Mesenchymal stem cell (in vitro differentiated cells and primary cell): ENCODE measurements at regions not wholly inside any gene's neighbourhood (a gene's known extent, or its start where the extent isn't known, plus 50 kb on each side); places are given as distances from the start of the nearest gene placed in this dataset.

Experiments used
- DNase-seq: peaks from one replicate; pipeline ENCODE4 v3.0.0-alpha.2; 2013
- H2AFZ ChIP-seq: one replicate; pipeline ENCODE4 v1.6.1; 2013; ENCODE audit warnings: low read depth, mild to moderate bottlenecking, control low read depth, inconsistent platforms, low read length, moderate library complexity
- H2AK5ac ChIP-seq: 2 replicates; pipeline ENCODE4 v1.6.1; 2013; ENCODE audit warnings: low read length, moderate library complexity, mild to moderate bottlenecking, inconsistent platforms; ENCODE audit not compliant: severe bottlenecking
- H2BK120ac ChIP-seq: one replicate; pipeline ENCODE4 v1.6.1; 2013; ENCODE audit warnings: low read depth, mild to moderate bottlenecking, inconsistent platforms, low read length, moderate library complexity
- H2BK12ac ChIP-seq, 2 experiments: one replicate each; pipeline ENCODE4 v1.6.1; 2013; ENCODE audit warnings: inconsistent platforms in 2 of 2, low read length in 2 of 2, mild to moderate bottlenecking in 2 of 2, moderate library complexity in 2 of 2, control low read depth in 1 of 2
- H2BK15ac ChIP-seq: one replicate; pipeline ENCODE4 v1.6.1; 2013; ENCODE audit warnings: mild to moderate bottlenecking, low read depth, inconsistent platforms; ENCODE audit not compliant: poor library complexity, severe bottlenecking
- H2BK5ac ChIP-seq: 2 replicates; pipeline ENCODE4 v1.6.1; 2013; ENCODE audit warnings: low read depth, mild to moderate bottlenecking, low read length, control low read depth, inconsistent platforms; ENCODE audit not compliant: poor library complexity, severe bottlenecking
- H3K14ac ChIP-seq, 2 experiments: one replicate each; pipeline ENCODE4 v1.6.1; 2013; ENCODE audit warnings: inconsistent platforms in 2 of 2, low read length in 2 of 2, control low read depth in 1 of 2, mild to moderate bottlenecking in 1 of 2, moderate library complexity in 1 of 2
- H3K18ac ChIP-seq, 2 experiments: one replicate each; pipeline ENCODE4 v1.6.1; 2013; ENCODE audit warnings: inconsistent platforms in 2 of 2, low read length in 2 of 2, control low read depth in 1 of 2, low read depth in 1 of 2, mild to moderate bottlenecking in 1 of 2
- H3K23ac ChIP-seq, 2 experiments: one replicate each; pipeline ENCODE4 v1.6.1; 2013; ENCODE audit warnings: inconsistent platforms in 2 of 2, low read length in 2 of 2, mild to moderate bottlenecking in 2 of 2, moderate library complexity in 2 of 2, control low read depth in 1 of 2
- H3K27ac ChIP-seq: 2 replicates; pipeline ENCODE4 v1.5.1; 2013; ENCODE audit warnings: mild to moderate bottlenecking, moderate library complexity, low read length, control low read depth, inconsistent platforms; ENCODE audit not compliant: poor library complexity, severe bottlenecking
- H3K27me3 ChIP-seq, 2 experiments: 2 replicates each; pipeline versions ENCODE4 v1.6.1 to v1.7.0; 2013; ENCODE audit warnings: low read length in 2 of 2, mild to moderate bottlenecking in 2 of 2, moderate library complexity in 2 of 2, control low read depth in 1 of 2, inconsistent platforms in 1 of 2; ENCODE audit not compliant: control insufficient read depth in 1 of 2, insufficient read depth in 1 of 2
- H3K36me3 ChIP-seq, 2 experiments: 2 replicates each; pipeline versions ENCODE4 v1.6.1 to v1.7.0; 2013; ENCODE audit warnings: low read length in 2 of 2, control low read depth in 1 of 2, inconsistent platforms in 1 of 2, low read depth in 1 of 2, mild to moderate bottlenecking in 1 of 2; ENCODE audit not compliant: insufficient read depth in 2 of 2, control insufficient read depth in 1 of 2
- H3K4ac ChIP-seq, 2 experiments: one replicate each; pipeline ENCODE4 v1.6.1; 2013; ENCODE audit warnings: inconsistent platforms in 2 of 2, low read length in 2 of 2, mild to moderate bottlenecking in 2 of 2, moderate library complexity in 2 of 2, control low read depth in 1 of 2, low read depth in 1 of 2
- H3K4me1 ChIP-seq: 2 replicates; pipeline ENCODE4 v1.6.1; 2013; ENCODE audit warnings: low read depth, low read length, control low read depth; ENCODE audit not compliant: control insufficient read depth, insufficient read depth
- H3K4me2 ChIP-seq: 2 replicates; pipeline ENCODE4 v1.6.1; 2013; ENCODE audit warnings: low read length, mild to moderate bottlenecking, inconsistent platforms; ENCODE audit not compliant: poor library complexity, severe bottlenecking
- H3K4me3 ChIP-seq, 2 experiments: 2 replicates each; pipeline versions ENCODE4 v1.5.1 to v1.7.0; 2013; ENCODE audit warnings: low read length in 2 of 2, mild to moderate bottlenecking in 2 of 2, control low read depth in 1 of 2, low read depth in 1 of 2; ENCODE audit not compliant: insufficient read depth in 1 of 2
- H3K79me1 ChIP-seq: replicated peaks from 2 replicates; pipeline ENCODE4 v1.6.1; 2013; ENCODE audit warnings: mild to moderate bottlenecking, control low read depth, low read length, inconsistent platforms; ENCODE audit not compliant: poor library complexity, severe bottlenecking
- H3K9ac ChIP-seq: 2 replicates; pipeline ENCODE4 v1.7.0; 2013; ENCODE audit warnings: mild to moderate bottlenecking, low read length, moderate library complexity
- H3K9me3 ChIP-seq: 2 replicates; pipeline ENCODE4 v1.7.0; 2013; ENCODE audit warnings: mild to moderate bottlenecking, low read length; ENCODE audit not compliant: control insufficient read depth
- H4K8ac ChIP-seq: one replicate; pipeline ENCODE4 v1.6.1; 2013; ENCODE audit warnings: inconsistent platforms, mild to moderate bottlenecking, low read length, moderate library complexity
- H4K91ac ChIP-seq: one replicate; pipeline ENCODE4 v1.6.1; 2013; ENCODE audit warnings: mild to moderate bottlenecking, low read length, inconsistent platforms
- WGBS: methylation state at CpG from one replicate; pipeline ENCODE4 v1.1.7; 2013; ENCODE audit warnings: mixed read lengths; 5-methylcytosine and 5-hydroxymethylcytosine counted together

- Histone ChIP-seq H4K8ac (peak overlapping the region; percentile 42), H3K9ac (peak overlapping the region; percentile 77), H2BK120ac (peak overlapping the region; percentile 64), H3K14ac (no peak overlapping the region), H3K18ac (peak overlapping the region; percentile 44 to 71), H3K4ac (peak overlapping the region in 1 of 2 experiments; percentile 38), H2AFZ (no peak overlapping the region), H3K27ac (no peak overlapping the region), H3K4me3 (peak overlapping the region in 1 of 2 experiments; percentile 12), H2AK5ac (no peak overlapping the region), H3K23ac (no peak overlapping the region), H2BK5ac (no peak overlapping the region), H4K91ac (peak overlapping the region; percentile 20), H3K36me3 (no peaks in the 10 kb centered on the region), H3K9me3 (no peaks in the 10 kb centered on the region), H2BK12ac (peak overlapping the region in 1 of 2 experiments; percentile 52), H3K79me1 (no peaks in the 10 kb centered on the region), H3K4me1 (no peaks in the 10 kb centered on the region), H2BK15ac (no peak overlapping the region), H3K4me2 (no peak overlapping the region), H3K27me3 (no peaks in the 10 kb centered on the region)
- 79% methylated on average over 18 of the region's 20 CpGs for WGBS
- DNase-seq: no peak
Observed at GRCh38 chr12:114747012-114747858, 63.3 kb upstream of the TBX3 start.

GRCh38 chr12:114746297-114747011 is 62.5 kb upstream of the TBX3 start:
- H3K79me1 ChIP-seq: no peaks in the 10 kb centered on the region
- H3K14ac ChIP-seq: peak overlapping the region in 1 of 2 experiments; percentile 22
- 34% methylated on average over 6 of the region's 6 CpGs for WGBS
- no peaks in the 10 kb centered on the region for H3K9me3 ChIP-seq
- no peak overlapping the region for H2AK5ac ChIP-seq
- H4K8ac ChIP-seq: no peak overlapping the region
- no peak overlapping the region for H3K4me3 ChIP-seq
- H2AFZ ChIP-seq: no peak overlapping the region
- no peak overlapping the region for H4K91ac ChIP-seq
- no peak overlapping the region for H2BK15ac ChIP-seq
- H3K4me1 ChIP-seq: no peaks in the 10 kb centered on the region
- H3K18ac ChIP-seq: peak overlapping the region in 1 of 2 experiments; percentile 7
- H3K9ac ChIP-seq: peak overlapping the region; percentile 77
- no peak overlapping the region for H3K27ac ChIP-seq
- H3K4ac ChIP-seq: no peak overlapping the region
- H2BK5ac ChIP-seq: no peak overlapping the region
- H3K27me3 ChIP-seq: no peaks in the 10 kb centered on the region
- DNase-seq: no peak
- H2BK12ac ChIP-seq: peak overlapping the region in 1 of 2 experiments; percentile 25
- no peak overlapping the region for H2BK120ac ChIP-seq
- no peaks in the 10 kb centered on the region for H3K36me3 ChIP-seq
- no peak overlapping the region for H3K4me2 ChIP-seq
- H3K23ac ChIP-seq: no peak overlapping the region

GRCh38 chr12:114744691-114745090 is 60.7 kb upstream of the TBX3 start:
- H4K91ac ChIP-seq: no peak overlapping the region
- no peak overlapping the region for H2BK120ac ChIP-seq
- H3K4me2 ChIP-seq: no peak overlapping the region
- H3K36me3 ChIP-seq: no peaks in the 10 kb centered on the region
- no peaks in the 10 kb centered on the region for H3K9me3 ChIP-seq
- DNase-seq: no peak
- peak overlapping the region in 1 of 2 experiments; percentile 72 for H3K4me3 ChIP-seq
- no peak overlapping the region for H3K23ac ChIP-seq
- H3K4me1 ChIP-seq: no peaks in the 10 kb centered on the region
- no peak overlapping the region for H3K27ac ChIP-seq
- no peak overlapping the region for H2BK5ac ChIP-seq
- no peaks in the 10 kb centered on the region for H3K79me1 ChIP-seq
- WGBS: 83% methylated on average over 14 of the region's 15 CpGs
- no peak overlapping the region for H2BK12ac ChIP-seq
- peak overlapping the region; percentile 58 for H3K9ac ChIP-seq
- H2BK15ac ChIP-seq: peak overlapping the region; percentile 12
- no peak overlapping the region for H2AFZ ChIP-seq
- no peak overlapping the region for H4K8ac ChIP-seq
- no peaks in the 10 kb centered on the region for H3K27me3 ChIP-seq
- H3K14ac ChIP-seq: peak overlapping the region in 1 of 2 experiments; percentile 75
- H3K18ac ChIP-seq: no peak overlapping the region
- H2AK5ac ChIP-seq: no peak overlapping the region
- no peak overlapping the region for H3K4ac ChIP-seq

GRCh38 chr12:114744285-114744684 is 60.3 kb upstream of the TBX3 start:
- Histone ChIP-seq H2AFZ (no peak overlapping the region), H3K14ac (peak overlapping the region in 1 of 2 experiments; percentile 75), H3K27ac (no peak overlapping the region), H3K18ac (no peak overlapping the region), H3K23ac (no peak overlapping the region), H3K27me3 (no peaks in the 10 kb centered on the region), H2BK12ac (no peak overlapping the region), H4K91ac (no peak overlapping the region), H2BK15ac (no peak overlapping the region), H2BK5ac (no peak overlapping the region), H3K9me3 (no peaks in the 10 kb centered on the region), H2AK5ac (no peak overlapping the region), H3K36me3 (no peaks in the 10 kb centered on the region), H3K79me1 (no peaks in the 10 kb centered on the region), H3K4me3 (peak overlapping the region in 1 of 2 experiments; percentile 72), H3K4me1 (no peaks in the 10 kb centered on the region), H3K4me2 (no peak overlapping the region), H2BK120ac (no peak overlapping the region), H3K9ac (peak overlapping the region; percentile 58), H3K4ac (no peak overlapping the region), H4K8ac (no peak overlapping the region)
- 98% methylated on average over 6 of the region's 6 CpGs for WGBS
- no peak for DNase-seq
